Loucy (cell line): ENCODE measurements at regions not wholly inside any gene's neighbourhood (a gene's known extent, or its start where the extent isn't known, plus 50 kb on each side); places are given as distances from the start of the nearest gene placed in this dataset.

Experiments used
- H2AFZ ChIP-seq: fragments of 200-600 bp; sonication (generic); 2 replicates; pipeline ENCODE4 v1.6.0; 2016; ENCODE audit warnings: antibody characterized with exemption, mild to moderate bottlenecking, low read length, moderate library complexity
- H3F3A ChIP-seq: fragments of 200-600 bp; 2 replicates; pipeline ENCODE4 v1.6.0; 2016; ENCODE audit warnings: antibody characterized with exemption, low read depth, mild to moderate bottlenecking
- H3K27me3 ChIP-seq: fragments of 200-600 bp; sonication (generic); 2 replicates; pipeline ENCODE4 v1.6.1; 2014; ENCODE audit warnings: low read length, mild to moderate bottlenecking; ENCODE audit not compliant: insufficient read depth, poor library complexity, severe bottlenecking
- H3K36me3 ChIP-seq: fragments of 200-600 bp; sonication (generic); 2 replicates; pipeline ENCODE4 v1.6.1; 2016; ENCODE audit warnings: low read length; ENCODE audit not compliant: insufficient read depth
- H3K4me1 ChIP-seq: fragments of 200-600 bp; sonication (generic); 2 replicates; pipeline ENCODE4 v1.5.1; 2014; ENCODE audit warnings: low read length, mild to moderate bottlenecking; ENCODE audit not compliant: insufficient read depth, poor library complexity, severe bottlenecking
- H3K4me2 ChIP-seq: fragments of 200-600 bp; sonication (generic); 2 replicates; pipeline ENCODE4 v1.6.0; 2014; ENCODE audit warnings: antibody characterized with exemption, low read length, low read depth, mild to moderate bottlenecking; ENCODE audit not compliant: poor library complexity, severe bottlenecking
- H3K4me3 ChIP-seq: fragments of 200-600 bp; sonication (generic); 2 replicates; pipeline ENCODE4 v1.5.1; 2014; ENCODE audit warnings: low read length, mild to moderate bottlenecking, mixed read lengths; ENCODE audit not compliant: poor library complexity, severe bottlenecking
- H3K79me2 ChIP-seq: fragments of 200-600 bp; sonication (generic); 2 replicates; pipeline ENCODE4 v1.6.1; 2014; ENCODE audit warnings: low read length; ENCODE audit not compliant: insufficient read depth
- H3K9ac ChIP-seq: fragments of 200-600 bp; sonication (generic); 2 replicates; pipeline ENCODE4 v1.6.0; 2014; ENCODE audit warnings: mild to moderate bottlenecking, low read depth, low read length, moderate library complexity; ENCODE audit not compliant: poor library complexity, severe bottlenecking
- H3K9me2 ChIP-seq: fragments of 200-600 bp; sonication (generic); replicated peaks from 2 replicates; pipeline ENCODE4 v1.6.1; 2016; ENCODE audit warnings: low read depth, low read length, mixed read lengths
- H3K9me3 ChIP-seq: fragments of 200-600 bp; sonication (generic); 2 replicates; pipeline ENCODE4 v1.6.1; 2014; ENCODE audit warnings: mild to moderate bottlenecking, antibody characterized with exemption, low read length, low read depth; ENCODE audit not compliant: insufficient read depth
- H4K20me1 ChIP-seq: fragments of 200-600 bp; sonication (generic); 2 replicates; pipeline ENCODE4 v1.6.0; 2014; ENCODE audit warnings: antibody characterized with exemption, low read length, mild to moderate bottlenecking; ENCODE audit not compliant: insufficient read depth, poor library complexity, severe bottlenecking
- CTCF ChIP-seq: fragments of 200-600 bp; sonication (generic); conservative IDR thresholded peaks from 2 replicates; pipeline ENCODE4 v1.5.1; 2014; ENCODE audit warnings: mild to moderate bottlenecking, antibody characterized with exemption, low read length
- EZH2phosphoT487 ChIP-seq: fragments of 200-600 bp; IDR thresholded peaks from 2 replicates; pipeline ENCODE4 v1.6.1; 2018; ENCODE audit warnings: antibody characterized with exemption, mild to moderate bottlenecking, moderate library complexity, borderline replicate concordance

- Histone ChIP-seq H3K4me2 (peak overlapping the region; percentile 19), H3K4me3 (no peak overlapping the region), H4K20me1 (no peaks in the 10 kb centered on the region), H3K79me2 (no peaks in the 10 kb centered on the region), H3K27me3 (no peaks in the 10 kb centered on the region), H3K9me2 (no peaks in the 10 kb centered on the region), H3K9ac (peak overlapping the region; percentile 0), H3F3A (no peaks in the 10 kb centered on the region), H2AFZ (no peak overlapping the region; the same call in 1 of the 2 replicates), H3K36me3 (no peaks in the 10 kb centered on the region), H3K9me3 (no peaks in the 10 kb centered on the region), H3K4me1 (peaks cover 32% of the 10 kb centered on the region)
- no peak for TF ChIP-seq EZH2phosphoT487
- no peak for TF ChIP-seq CTCF
Measured at GRCh38 chr12:46445093-46445492, 72.5 kb upstream of the SLC38A2 start.

GRCh38 chr12:46443594-46444263 lies 71.2 kb upstream of the SLC38A2 start:
- no peak overlapping the region for H2AFZ ChIP-seq
- H3F3A ChIP-seq, result no peaks in the 10 kb centered on the region
- no peaks in the 10 kb centered on the region for H3K9me3 ChIP-seq
- H3K36me3 ChIP-seq, result no peaks in the 10 kb centered on the region
- no peak overlapping the region for H3K4me3 ChIP-seq
- H3K27me3 ChIP-seq, result no peaks in the 10 kb centered on the region
- TF ChIP-seq EZH2phosphoT487 (no peak), CTCF (no peak)
- H3K4me2 ChIP-seq, result no peak overlapping the region
- H3K4me1 ChIP-seq, result peaks cover 23% of the 10 kb centered on the region
- no peaks in the 10 kb centered on the region for H3K79me2 ChIP-seq
- no peaks in the 10 kb centered on the region for H3K9me2 ChIP-seq
- no peak overlapping the region for H3K9ac ChIP-seq
- H4K20me1 ChIP-seq, result no peaks in the 10 kb centered on the region

- no peak for TF ChIP-seq EZH2phosphoT487
- TF ChIP-seq CTCF, result no peak
Measured at GRCh38 chr12:46442738-46443137, 70.2 kb upstream of the SLC38A2 start.

More at GRCh38 chr12:46442738-46443137, 70.2 kb upstream of the SLC38A2 start:
- Histone ChIP-seq H3K79me2 (no peaks in the 10 kb centered on the region), H3K9me2 (no peaks in the 10 kb centered on the region), H4K20me1 (no peaks in the 10 kb centered on the region), H3K4me2 (no peak overlapping the region), H3K4me1 (peaks cover 23% of the 10 kb centered on the region), H3K4me3 (no peak overlapping the region), H3K36me3 (no peaks in the 10 kb centered on the region), H3K9ac (no peak overlapping the region), H3F3A (no peaks in the 10 kb centered on the region), H3K9me3 (no peaks in the 10 kb centered on the region), H2AFZ (no peak overlapping the region), H3K27me3 (no peaks in the 10 kb centered on the region)
